CD4-positive, alpha-beta T cell (primary cell): ENCODE measurements at regions not wholly inside any gene's neighbourhood (a gene's known extent, or its start where the extent isn't known, plus 50 kb on each side); places are given as distances from the start of the nearest gene placed in this dataset.

Source experiments
- ATAC-seq: fragments of 200-7000 bp; cut with Tn5 transposase; one replicate; pipeline ENCODE4 v1.10.0; 2022; ENCODE audit warnings: mild to moderate bottlenecking; ENCODE audit not compliant: poor library complexity
- CTCF ChIA-PET: fragments of 350-600 bp; sonication (Branson Sonifier 250); formaldehyde crosslinking; loops from one replicate; lab custom pipeline; 2021; ENCODE audit warnings: antibody characterized with exemption, inconsistent platforms; lab: Charles Lee
- POLR2A ChIA-PET: fragments of 350-600 bp; sonication (Branson Sonifier 250); formaldehyde crosslinking; loops from one replicate; lab custom pipeline; 2021; ENCODE audit warnings: antibody characterized with exemption, inconsistent platforms; lab: Charles Lee
- DNase-seq, 14 experiments: peaks; one replicate each; pipeline ENCODE4 v3.0.0-alpha.2; 2013 to 2020; ENCODE audit warnings: mixed read lengths in 2 of 14
- H3K27ac ChIP-seq, 2 donors: one replicate each; pipeline versions ENCODE4 v1.5.1 to v1.7.0; 2013; ENCODE audit warnings: low read length in 2 of 2, low read depth in 1 of 2, mild to moderate bottlenecking in 1 of 2
- H3K27me3 ChIP-seq, 2 experiments: 1 replicate in 1 of 2; 2 replicates in 1 of 2; pipeline versions ENCODE4 v1.6.1 to v1.7.0; 2013; ENCODE audit warnings: low read length in 2 of 2, control low read depth in 1 of 2, mild to moderate bottlenecking in 1 of 2, moderate library complexity in 1 of 2; ENCODE audit not compliant: insufficient read depth in 2 of 2, control insufficient read depth in 1 of 2
- H3K36me3 ChIP-seq: one replicate; pipeline ENCODE4 v1.6.1; 2013; ENCODE audit warnings: low read length, control low read depth; ENCODE audit not compliant: insufficient read depth
- H3K4me1 ChIP-seq: one replicate; pipeline ENCODE4 v1.6.1; 2013; ENCODE audit warnings: low read length, control low read depth; ENCODE audit not compliant: insufficient read depth
- H3K4me3 ChIP-seq: one replicate; pipeline ENCODE4 v1.5.1; 2013; ENCODE audit warnings: mild to moderate bottlenecking, low read length, moderate library complexity
- H3K9me3 ChIP-seq, 2 experiments: 1 replicate in 1 of 2; 2 replicates in 1 of 2; pipeline versions ENCODE4 v1.6.1 to v1.7.0; 2013; ENCODE audit warnings: low read length in 2 of 2, mild to moderate bottlenecking in 2 of 2, control low read depth in 1 of 2, moderate library complexity in 1 of 2; ENCODE audit not compliant: control insufficient read depth in 1 of 2, insufficient read depth in 1 of 2
- H3K27ac Mint-ChIP-seq: one replicate; pipeline ENCODE4 v1.8.0; 2020; ENCODE audit warnings: mixed read lengths
- H3K27me3 Mint-ChIP-seq: one replicate; pipeline ENCODE4 v1.8.0; 2021; ENCODE audit warnings: mixed read lengths
- H3K36me3 Mint-ChIP-seq: one replicate; pipeline ENCODE4 v1.8.0; 2021; ENCODE audit warnings: low read depth, mixed read lengths
- H3K4me1 Mint-ChIP-seq: one replicate; pipeline ENCODE4 v1.8.0; 2021; ENCODE audit warnings: low read depth, mixed read lengths
- H3K4me3 Mint-ChIP-seq: one replicate; pipeline ENCODE4 v1.8.0; 2020; ENCODE audit warnings: mild to moderate bottlenecking, mixed read lengths
- H3K9me3 Mint-ChIP-seq: one replicate; pipeline ENCODE4 v1.8.0; 2020; ENCODE audit warnings: mixed read lengths
- intact Hi-C, 2 experiments: fragments of 100-400 bp; cut with DNase I in 1 of 2; cut with micrococcal nuclease in 1 of 2; formaldehyde crosslinking; loops; one replicate each; pipeline versions ENCODE4 v1.15.1 to v1.9.0; 2023 to 2025; cut with DNase I, micrococcal nuclease
- TF ChIP-seq, protein P1 (sequence below): fragments of 200-600 bp; IDR thresholded peaks from one replicate; pipeline ENCODE4 v1.8.0; 2022; ENCODE audit warnings: antibody characterized with exemption, mild to moderate bottlenecking

DNA sequence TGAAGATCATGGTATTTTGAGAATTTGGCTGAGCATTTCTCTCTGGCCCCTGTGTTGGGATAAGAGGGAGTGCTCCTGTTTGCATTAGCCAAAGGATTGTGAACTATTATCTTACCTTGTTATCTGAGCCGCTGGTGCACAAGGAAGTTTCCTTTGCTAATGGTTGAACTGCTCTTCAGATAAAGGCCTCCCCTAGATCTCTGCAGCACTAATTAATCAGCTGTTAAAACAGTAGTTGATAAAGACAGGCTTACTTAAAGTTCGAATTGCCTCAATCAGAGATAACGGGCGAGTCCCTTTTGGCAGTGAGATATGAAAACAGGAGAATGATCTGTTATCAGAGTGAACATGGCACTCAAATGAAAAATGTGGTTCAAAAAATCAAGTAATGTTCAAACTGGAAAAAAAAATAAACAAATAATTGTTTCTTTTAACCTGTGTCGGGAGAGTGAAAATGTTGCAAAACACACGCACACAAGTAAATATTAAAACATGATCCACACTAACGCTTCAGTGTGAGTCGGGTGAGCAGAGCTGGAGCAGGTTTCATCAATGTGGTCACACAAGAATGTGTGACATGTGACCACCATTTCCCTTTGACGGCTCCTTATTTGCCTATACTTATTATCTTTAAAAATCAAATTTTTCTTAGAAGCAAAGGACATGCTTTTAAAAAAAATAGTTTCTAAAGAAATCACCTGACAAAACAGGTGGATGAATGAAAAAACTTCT is 469.1 kb downstream of the SOX2 start:
- TF ChIP-seq, protein P1, sequence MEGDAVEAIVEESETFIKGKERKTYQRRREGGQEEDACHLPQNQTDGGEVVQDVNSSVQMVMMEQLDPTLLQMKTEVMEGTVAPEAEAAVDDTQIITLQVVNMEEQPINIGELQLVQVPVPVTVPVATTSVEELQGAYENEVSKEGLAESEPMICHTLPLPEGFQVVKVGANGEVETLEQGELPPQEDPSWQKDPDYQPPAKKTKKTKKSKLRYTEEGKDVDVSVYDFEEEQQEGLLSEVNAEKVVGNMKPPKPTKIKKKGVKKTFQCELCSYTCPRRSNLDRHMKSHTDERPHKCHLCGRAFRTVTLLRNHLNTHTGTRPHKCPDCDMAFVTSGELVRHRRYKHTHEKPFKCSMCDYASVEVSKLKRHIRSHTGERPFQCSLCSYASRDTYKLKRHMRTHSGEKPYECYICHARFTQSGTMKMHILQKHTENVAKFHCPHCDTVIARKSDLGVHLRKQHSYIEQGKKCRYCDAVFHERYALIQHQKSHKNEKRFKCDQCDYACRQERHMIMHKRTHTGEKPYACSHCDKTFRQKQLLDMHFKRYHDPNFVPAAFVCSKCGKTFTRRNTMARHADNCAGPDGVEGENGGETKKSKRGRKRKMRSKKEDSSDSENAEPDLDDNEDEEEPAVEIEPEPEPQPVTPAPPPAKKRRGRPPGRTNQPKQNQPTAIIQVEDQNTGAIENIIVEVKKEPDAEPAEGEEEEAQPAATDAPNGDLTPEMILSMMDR = no peak
- Mint-ChIP-seq H3K4me1 (no peaks in the 10 kb centered on the region), H3K4me3 (no peak overlapping the region), H3K27ac (no peak overlapping the region), H3K36me3 (no peaks in the 10 kb centered on the region), H3K27me3 (no peaks in the 10 kb centered on the region), H3K9me3 (peaks cover 2% of the 10 kb centered on the region)
- intact Hi-C loops = no loop called here
- Histone ChIP-seq H3K27me3 (no peaks in the 10 kb centered on the region), H3K4me3 (no peak overlapping the region), H3K4me1 (no peaks in the 10 kb centered on the region), H3K9me3 (peaks cover 0 to 6% of the 10 kb centered on the region in 2 experiments), H3K36me3 (no peaks in the 10 kb centered on the region), H3K27ac (no peak overlapping the region)
- ChIA-PET CTCF (no interaction called here), POLR2A (no interaction called here)
- no peak for ATAC-seq
- no peak for DNase-seq

DNA sequence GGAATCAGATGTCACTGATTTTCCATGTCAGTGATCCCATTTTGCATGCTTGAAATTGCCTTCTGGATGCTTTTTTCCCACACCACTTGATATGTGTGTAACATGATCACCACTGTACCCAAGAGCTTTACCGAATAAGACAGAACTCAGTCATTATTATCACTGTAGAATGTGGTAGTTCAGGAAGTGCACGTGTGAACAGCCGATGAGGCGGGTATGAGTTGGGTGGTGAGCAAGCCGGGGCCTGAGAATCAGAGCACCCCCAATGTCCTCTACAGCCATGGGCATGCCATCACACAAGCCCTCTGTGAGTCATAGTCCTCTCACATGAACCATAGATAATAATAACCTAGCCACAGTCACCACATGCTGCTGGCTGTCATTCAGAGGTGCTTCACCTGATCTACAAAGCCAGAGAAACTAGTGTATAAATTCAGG is 470.8 kb downstream of the SOX2 start:
- H3K36me3 ChIP-seq = no peaks in the 10 kb centered on the region
- Mint-ChIP-seq H3K4me1 (no peaks in the 10 kb centered on the region), H3K9me3 (peaks cover 2% of the 10 kb centered on the region), H3K27ac (no peak overlapping the region), H3K4me3 (no peak overlapping the region), H3K36me3 (no peaks in the 10 kb centered on the region), H3K27me3 (no peaks in the 10 kb centered on the region)
- H3K9me3 ChIP-seq = peaks cover 0 to 3% of the 10 kb centered on the region in 2 experiments
- no peak for DNase-seq
- H3K4me3 ChIP-seq = no peak overlapping the region
- TF ChIP-seq, protein P1 = no peak
- no peaks in the 10 kb centered on the region for H3K27me3 ChIP-seq
- POLR2A ChIA-PET = no interaction called here
- no peaks in the 10 kb centered on the region for H3K4me1 ChIP-seq
- CTCF ChIA-PET = no interaction called here
- ATAC-seq = no peak
- intact Hi-C loops = no loop called here
- no peak overlapping the region for H3K27ac ChIP-seq

DNA sequence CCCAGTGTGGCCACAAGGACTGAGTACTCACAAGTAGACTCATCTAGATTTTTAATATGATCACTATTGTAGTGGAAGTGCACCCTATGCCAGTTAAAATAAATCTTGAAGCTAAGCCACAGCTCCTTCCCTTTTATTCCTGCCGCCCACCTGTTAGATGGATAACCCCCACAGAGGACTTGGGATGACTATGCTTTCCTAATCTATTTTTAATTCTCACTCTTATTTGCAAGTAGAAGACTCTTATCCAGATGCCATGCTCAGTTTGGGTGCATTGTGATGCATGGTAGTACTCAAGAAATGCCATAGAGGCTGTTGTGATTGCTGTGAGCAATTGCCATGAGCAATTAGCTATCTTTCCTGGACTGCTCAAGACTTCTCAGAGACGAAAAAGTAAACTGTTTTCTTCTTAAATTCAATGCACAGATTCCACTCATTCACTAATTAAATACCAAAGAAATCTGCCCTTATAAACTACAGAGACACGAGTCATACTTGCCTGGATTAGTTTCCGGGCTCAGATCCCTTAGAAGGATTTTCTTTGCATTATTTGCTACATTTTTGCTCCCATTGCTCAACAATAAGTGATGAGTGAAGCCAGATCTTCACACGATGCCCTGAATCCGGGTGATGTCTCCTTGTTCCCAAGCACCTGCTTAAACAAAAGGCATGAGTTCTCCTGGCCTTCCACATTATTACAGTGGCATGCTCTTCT is 472.1 kb downstream of the SOX2 start:
- no peak overlapping the region for H3K4me3 ChIP-seq
- ATAC-seq (no peak), DNase-seq (no peak)
- no peak overlapping the region for H3K27ac ChIP-seq
- no peaks in the 10 kb centered on the region for H3K36me3 ChIP-seq
- no peaks in the 10 kb centered on the region for H3K4me1 Mint-ChIP-seq
- intact Hi-C loops = no loop called here
- no peak overlapping the region for H3K27ac Mint-ChIP-seq
- ChIA-PET CTCF (no interaction called here), POLR2A (no interaction called here)
- TF ChIP-seq, protein P1 = no peak
- H3K36me3 Mint-ChIP-seq = no peaks in the 10 kb centered on the region
- no peak overlapping the region for H3K4me3 Mint-ChIP-seq
- H3K9me3 ChIP-seq = peaks cover 0 to 3% of the 10 kb centered on the region in 2 experiments
- H3K27me3 ChIP-seq = no peaks in the 10 kb centered on the region
- H3K9me3 Mint-ChIP-seq = peaks cover 2% of the 10 kb centered on the region
- no peaks in the 10 kb centered on the region for H3K4me1 ChIP-seq
- no peaks in the 10 kb centered on the region for H3K27me3 Mint-ChIP-seq
